MCF 10A (cell line): ENCODE measurements at regions not wholly inside any gene's neighbourhood (a gene's known extent, or its start where the extent isn't known, plus 50 kb on each side); places are given as distances from the start of the nearest gene placed in this dataset.
A peak's percentile ranks its signal among the peaks of the same experiment; 100 is the strongest.

Experiments used
- BruUV-seq: library from RNA; stranded (reverse); fragments of 400-500 nt; replicated peaks from 2 replicates; lab custom pipeline; 2021; lab: Mats Ljungman, UMichigan
- CTCF ChIA-PET: fragments of 300-600 bp; sonication (Branson Sonifier 250); formaldehyde crosslinking; extraction: SDS; loops from one replicate; lab custom pipeline; 2021; ENCODE audit warnings: antibody characterized with exemption, inconsistent platforms; lab: Yijun Ruan, JAX
- POLR2A ChIA-PET: fragments of 300-600, 350-650 bp; sonication (Branson Sonifier 250); formaldehyde crosslinking; extraction: SDS; loops from one replicate; lab custom pipeline; 2020; ENCODE audit warnings: antibody characterized with exemption, inconsistent platforms; lab: Yijun Ruan, JAX
- DNase-seq: peaks from one replicate; pipeline ENCODE4 v3.0.0-alpha.2; 2018; ENCODE audit not compliant: unreplicated experiment
- H3K27ac Mint-ChIP-seq: one replicate; pipeline ENCODE4 v1.8.0; 2022; ENCODE audit warnings: mild to moderate bottlenecking, low read depth, mixed read lengths; ENCODE audit not compliant: unreplicated experiment
- H3K27me3 Mint-ChIP-seq: one replicate; pipeline ENCODE4 v1.8.0; 2022; ENCODE audit warnings: mixed read lengths; ENCODE audit not compliant: insufficient read depth, unreplicated experiment
- H3K36me3 Mint-ChIP-seq: one replicate; pipeline ENCODE4 v1.8.0; 2022; ENCODE audit warnings: mild to moderate bottlenecking, moderate library complexity, mixed read lengths; ENCODE audit not compliant: insufficient read depth, unreplicated experiment
- H3K4me1 Mint-ChIP-seq: one replicate; pipeline ENCODE4 v1.8.0; 2022; ENCODE audit warnings: mixed read lengths; ENCODE audit not compliant: insufficient read depth, unreplicated experiment
- H3K4me3 Mint-ChIP-seq: one replicate; pipeline ENCODE4 v1.8.0; 2022; ENCODE audit warnings: mild to moderate bottlenecking, moderate library complexity, mixed read lengths; ENCODE audit not compliant: unreplicated experiment
- H3K9me3 Mint-ChIP-seq: one replicate; pipeline ENCODE4 v1.8.0; 2022; ENCODE audit warnings: mixed read lengths; ENCODE audit not compliant: unreplicated experiment
- intact Hi-C: fragments of 100-400 bp; cut with micrococcal nuclease; formaldehyde crosslinking; loops from 2 replicates; pipeline ENCODE4 v1.14.1; 2022
- TF ChIP-seq, protein P1 (sequence below): fragments of 200-600 bp; IDR thresholded peaks from one replicate; pipeline ENCODE4 v1.8.0; 2022; ENCODE audit warnings: antibody characterized with exemption, mild to moderate bottlenecking; ENCODE audit not compliant: unreplicated experiment

DNA sequence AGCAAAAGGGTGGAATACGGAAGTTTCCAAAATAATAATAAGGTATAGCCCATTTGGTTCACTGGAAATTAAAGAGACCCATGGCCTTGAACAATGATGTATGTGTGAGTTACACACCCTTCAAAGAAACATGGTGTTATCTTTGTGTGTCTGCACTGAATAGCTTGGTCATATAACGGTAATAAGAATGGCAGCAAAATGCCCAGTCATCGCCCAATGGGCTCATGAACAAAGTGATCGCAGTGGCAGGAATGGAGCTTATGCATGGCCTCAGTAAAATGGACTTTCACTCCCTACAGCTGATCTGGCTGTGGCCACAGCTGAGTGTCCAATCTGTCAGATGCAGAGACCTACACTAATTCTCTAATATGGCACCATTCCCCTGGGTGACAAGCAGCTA lies 201.3 kb downstream of the RPIA start:
- TF ChIP-seq, protein P1, sequence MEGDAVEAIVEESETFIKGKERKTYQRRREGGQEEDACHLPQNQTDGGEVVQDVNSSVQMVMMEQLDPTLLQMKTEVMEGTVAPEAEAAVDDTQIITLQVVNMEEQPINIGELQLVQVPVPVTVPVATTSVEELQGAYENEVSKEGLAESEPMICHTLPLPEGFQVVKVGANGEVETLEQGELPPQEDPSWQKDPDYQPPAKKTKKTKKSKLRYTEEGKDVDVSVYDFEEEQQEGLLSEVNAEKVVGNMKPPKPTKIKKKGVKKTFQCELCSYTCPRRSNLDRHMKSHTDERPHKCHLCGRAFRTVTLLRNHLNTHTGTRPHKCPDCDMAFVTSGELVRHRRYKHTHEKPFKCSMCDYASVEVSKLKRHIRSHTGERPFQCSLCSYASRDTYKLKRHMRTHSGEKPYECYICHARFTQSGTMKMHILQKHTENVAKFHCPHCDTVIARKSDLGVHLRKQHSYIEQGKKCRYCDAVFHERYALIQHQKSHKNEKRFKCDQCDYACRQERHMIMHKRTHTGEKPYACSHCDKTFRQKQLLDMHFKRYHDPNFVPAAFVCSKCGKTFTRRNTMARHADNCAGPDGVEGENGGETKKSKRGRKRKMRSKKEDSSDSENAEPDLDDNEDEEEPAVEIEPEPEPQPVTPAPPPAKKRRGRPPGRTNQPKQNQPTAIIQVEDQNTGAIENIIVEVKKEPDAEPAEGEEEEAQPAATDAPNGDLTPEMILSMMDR: no peak
- Mint-ChIP-seq H3K27ac (no peak overlapping the region), H3K36me3 (no peaks in the 10 kb centered on the region), H3K9me3 (no peaks in the 10 kb centered on the region), H3K4me1 (no peaks in the 10 kb centered on the region), H3K27me3 (peaks cover 82% of the 10 kb centered on the region), H3K4me3 (no peak overlapping the region)
- no TSS peak for BruUV-seq
- no peak for DNase-seq
- intact Hi-C loops: no loop called here
- POLR2A ChIA-PET: no interaction called here
- CTCF ChIA-PET: interaction anchor here (1.0 to 2.4 kb wide), 3 partner anchors 12 to 16 kb away, joined by 3 to 12 read pairs (median 4); no protein-coding TSS in a partner anchor

DNA sequence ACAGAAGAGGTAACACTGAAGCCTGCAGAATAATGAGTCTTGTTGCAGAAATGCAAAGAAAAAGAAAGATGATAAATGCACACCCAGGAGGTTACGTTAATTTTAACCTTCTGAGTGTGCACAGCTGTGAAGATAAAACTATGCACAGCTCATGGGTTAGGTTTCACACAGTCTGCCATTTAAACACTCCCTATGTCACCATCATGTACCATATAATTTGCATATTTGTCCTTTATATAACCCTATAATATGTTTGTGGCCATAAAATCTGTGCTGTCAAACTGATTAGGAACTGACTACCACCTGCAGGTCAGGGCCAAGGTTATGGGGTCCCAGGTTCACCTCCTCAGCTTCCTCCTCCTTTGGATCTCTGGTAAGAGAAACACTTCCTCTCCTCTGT lies 205.5 kb downstream of the RPIA start:
- TF ChIP-seq, protein P1: no peak
- POLR2A ChIA-PET: no interaction called here
- no peaks in the 10 kb centered on the region for H3K9me3 Mint-ChIP-seq
- intact Hi-C loops: no loop called here
- no peaks in the 10 kb centered on the region for H3K36me3 Mint-ChIP-seq
- no peak overlapping the region for H3K27ac Mint-ChIP-seq
- no TSS peak for BruUV-seq
- no peaks in the 10 kb centered on the region for H3K4me1 Mint-ChIP-seq
- H3K27me3 Mint-ChIP-seq: peaks cover 93% of the 10 kb centered on the region
- no peak overlapping the region for H3K4me3 Mint-ChIP-seq
- no peak for DNase-seq
- CTCF ChIA-PET: interaction anchor here (0.8 to 2.6 kb wide), 4 partner anchors 17 to 69 kb away, joined by 3 to 16 read pairs (median 4); no protein-coding TSS in a partner anchor

DNA sequence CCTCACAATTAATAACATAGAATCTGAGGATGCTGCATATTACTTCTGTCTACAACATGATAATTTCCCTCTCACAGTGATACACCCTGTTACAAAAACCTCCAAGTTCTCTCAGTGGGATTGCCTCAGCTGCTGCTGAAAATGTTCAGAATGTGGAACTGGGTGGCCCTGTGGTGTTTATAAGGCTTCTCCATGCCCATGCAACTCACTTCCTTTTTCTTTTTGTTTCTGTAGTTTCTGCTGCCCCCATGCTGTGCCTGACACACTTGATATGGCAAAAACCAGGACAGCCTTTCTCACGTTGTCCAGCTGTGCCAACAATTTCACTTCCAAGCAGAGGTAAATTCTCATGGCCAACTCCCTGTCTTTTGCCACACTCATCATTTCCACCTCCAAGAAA lies 206.2 kb downstream of the RPIA start:
- no peak for DNase-seq
- BruUV-seq: no TSS peak
- ChIA-PET POLR2A (interaction anchor here (0.6 kb wide), 1 partner anchor 53 kb away, joined by 3 read pairs; no protein-coding TSS in a partner anchor), CTCF (interaction anchor here (0.8 to 1.2 kb wide), 3 partner anchors 17 to 68 kb away, joined by 3 to 5 read pairs (median 4); no protein-coding TSS in a partner anchor)
- no peaks in the 10 kb centered on the region for H3K4me1 Mint-ChIP-seq
- H3K27ac Mint-ChIP-seq: no peak overlapping the region
- H3K36me3 Mint-ChIP-seq: no peaks in the 10 kb centered on the region
- H3K4me3 Mint-ChIP-seq: no peak overlapping the region
- H3K27me3 Mint-ChIP-seq: peaks cover 91% of the 10 kb centered on the region
- intact Hi-C loops: no loop called here
- TF ChIP-seq, protein P1: no peak
- H3K9me3 Mint-ChIP-seq: no peaks in the 10 kb centered on the region

DNA sequence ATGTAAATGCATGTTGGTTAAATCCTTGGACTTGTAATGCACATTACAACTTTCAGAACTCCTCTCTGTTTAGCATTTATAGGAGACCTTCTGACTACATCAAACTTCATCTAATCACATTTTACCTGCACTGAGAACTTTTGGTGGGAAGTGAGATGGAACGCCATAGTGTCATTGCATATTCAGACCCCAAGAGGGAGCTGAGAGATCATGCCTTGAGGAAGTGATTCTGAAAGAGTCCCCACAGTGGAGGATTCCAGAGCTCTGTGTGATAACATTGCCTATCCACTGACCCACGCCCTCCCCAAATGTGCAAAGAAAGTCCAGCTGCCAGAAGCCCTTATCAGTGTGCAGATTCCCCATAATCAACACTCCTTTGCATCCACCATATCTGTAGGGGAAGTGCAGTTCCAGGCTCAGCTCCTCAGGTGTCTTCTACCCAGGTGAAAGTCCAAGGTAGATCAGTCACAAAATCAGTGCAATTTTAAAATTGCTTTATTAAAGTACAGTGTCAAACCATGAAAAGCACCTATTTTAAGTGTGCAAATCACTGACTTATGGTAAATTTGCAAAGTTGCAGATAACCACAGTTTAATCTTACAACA lies 212.4 kb downstream of the RPIA start:
- no peaks in the 10 kb centered on the region for H3K36me3 Mint-ChIP-seq
- no peaks in the 10 kb centered on the region for H3K9me3 Mint-ChIP-seq
- H3K27ac Mint-ChIP-seq: no peak overlapping the region
- no peak overlapping the region for H3K4me3 Mint-ChIP-seq
- intact Hi-C loops: no loop called here
- DNase-seq: peak; percentile 51
- ChIA-PET CTCF (interaction anchor here (0.7 to 1.3 kb wide), 10 partner anchors 10 to 171 kb away, joined by 3 to 5 read pairs (median 3); no protein-coding TSS in a partner anchor), POLR2A (no interaction called here)
- no peaks in the 10 kb centered on the region for H3K4me1 Mint-ChIP-seq
- H3K27me3 Mint-ChIP-seq: peaks cover 91% of the 10 kb centered on the region
- TF ChIP-seq, protein P1: peak; percentile 71
- no TSS peak for BruUV-seq
